Psoas muscle (tissue), 7 donors: ENCODE measurements at regions not wholly inside any gene's neighbourhood (a gene's known extent, or its start where the extent isn't known, plus 50 kb on each side); places are given as distances from the start of the nearest gene placed in this dataset.

Experiments
- ATAC-seq, 4 donors: fragments of 200-7000 bp; cut with Tn5 transposase; one replicate each; pipeline ENCODE4 v1.9.1; 2020; ENCODE audit warnings: moderate library complexity in 3 of 4, mild to moderate bottlenecking in 2 of 4
- DNase-seq, 2 donors: peaks; one replicate each; pipeline ENCODE4 v3.0.0-alpha.2; 2020
- H3K27ac ChIP-seq: fragments of 200-600 bp; one replicate; pipeline ENCODE4 v1.8.0; 2022
- H3K27me3 ChIP-seq, 3 donors: fragments of 200-600 bp in 1 of 3; one replicate each; pipeline versions ENCODE4 v1.6.1 to v1.8.0; 2013 to 2022; ENCODE audit warnings: low read length in 2 of 3, mild to moderate bottlenecking in 2 of 3, moderate library complexity in 1 of 3; ENCODE audit not compliant: insufficient read depth in 3 of 3
- H3K36me3 ChIP-seq, 2 donors: fragments of 200-600 bp in 1 of 2; one replicate each; pipeline versions ENCODE4 v1.6.1 to v1.8.0; 2013 to 2022; ENCODE audit warnings: low read depth in 1 of 2, mild to moderate bottlenecking in 1 of 2, moderate library complexity in 1 of 2; ENCODE audit not compliant: insufficient read depth in 1 of 2
- H3K4me1 ChIP-seq: fragments of 200-600 bp; one replicate; pipeline ENCODE4 v1.8.0; 2022
- H3K4me3 ChIP-seq: fragments of 200-600 bp; one replicate; pipeline ENCODE4 v1.8.0; 2022; ENCODE audit warnings: mild to moderate bottlenecking
- H3K9me3 ChIP-seq: fragments of 200-600 bp; one replicate; pipeline ENCODE4 v1.8.0; 2022
- WGBS, 3 donors: extraction: QIAGEN DNeasy Blood & Tissue Kit; methylation state at CpG; one replicate each; pipeline versions ENCODE4 v1.1.6 to v1.1.7; 2013; 5-methylcytosine and 5-hydroxymethylcytosine counted together
- intact Hi-C, 2 donors: fragments of 100-400 bp; cut with DNase I; formaldehyde crosslinking; loops; one replicate each; pipeline versions ENCODE4 v1.11.0 to v1.14.2; 2022
- TF ChIP-seq, protein P1 (sequence below): fragments of 200-600 bp; IDR thresholded peaks from one replicate; pipeline ENCODE4 v1.8.0; 2022; ENCODE audit warnings: antibody characterized with exemption
- donor health status: healthy with polysubstance abuse.
- donor health status: DM: no; HTN: no; CAD: no; lungs with moderate emphysema.
- donor health status: Bipolar disorder and iron deficiency.
- donor health status: healthy.
- donor health status: DM: yes; HTN: yes; CAD: no.
- donor health status: DM: no; HTN: no; CAD: no.
- donor health status: DM: yes; HTN: yes; CAD: no.

DNA sequence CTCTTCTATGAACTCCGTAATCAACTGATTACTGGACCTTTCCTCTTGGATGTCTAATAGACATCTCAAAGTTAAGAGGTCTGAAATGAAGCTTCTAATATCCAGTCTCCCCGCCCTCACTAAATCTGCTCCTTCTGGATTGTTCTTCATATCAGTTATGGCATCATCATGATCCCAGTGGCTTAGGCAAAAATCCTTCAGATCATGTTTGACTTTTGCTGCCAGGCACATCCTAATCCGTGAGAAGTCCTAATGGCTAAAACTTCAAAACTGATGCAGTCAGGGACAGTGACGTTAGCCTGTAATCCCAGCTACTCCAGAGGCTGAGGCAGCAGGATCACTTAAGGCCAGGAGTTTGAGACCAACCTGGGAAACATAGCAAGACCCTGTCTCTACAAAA, 55.1 kb upstream of the GUCY1A1 start:
- H3K36me3 ChIP-seq: no peaks in the 10 kb centered on the region
- ATAC-seq (no peak), DNase-seq (no peak)
- H3K4me3 ChIP-seq: no peak overlapping the region
- H3K4me1 ChIP-seq: no peaks in the 10 kb centered on the region
- no peaks in the 10 kb centered on the region for H3K9me3 ChIP-seq
- TF ChIP-seq, protein P1, sequence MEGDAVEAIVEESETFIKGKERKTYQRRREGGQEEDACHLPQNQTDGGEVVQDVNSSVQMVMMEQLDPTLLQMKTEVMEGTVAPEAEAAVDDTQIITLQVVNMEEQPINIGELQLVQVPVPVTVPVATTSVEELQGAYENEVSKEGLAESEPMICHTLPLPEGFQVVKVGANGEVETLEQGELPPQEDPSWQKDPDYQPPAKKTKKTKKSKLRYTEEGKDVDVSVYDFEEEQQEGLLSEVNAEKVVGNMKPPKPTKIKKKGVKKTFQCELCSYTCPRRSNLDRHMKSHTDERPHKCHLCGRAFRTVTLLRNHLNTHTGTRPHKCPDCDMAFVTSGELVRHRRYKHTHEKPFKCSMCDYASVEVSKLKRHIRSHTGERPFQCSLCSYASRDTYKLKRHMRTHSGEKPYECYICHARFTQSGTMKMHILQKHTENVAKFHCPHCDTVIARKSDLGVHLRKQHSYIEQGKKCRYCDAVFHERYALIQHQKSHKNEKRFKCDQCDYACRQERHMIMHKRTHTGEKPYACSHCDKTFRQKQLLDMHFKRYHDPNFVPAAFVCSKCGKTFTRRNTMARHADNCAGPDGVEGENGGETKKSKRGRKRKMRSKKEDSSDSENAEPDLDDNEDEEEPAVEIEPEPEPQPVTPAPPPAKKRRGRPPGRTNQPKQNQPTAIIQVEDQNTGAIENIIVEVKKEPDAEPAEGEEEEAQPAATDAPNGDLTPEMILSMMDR: no peak
- 77 to 87% (median 78%) methylated on average over 4 of the region's 4 CpGs for WGBS, 3 donors
- intact Hi-C loops: no loop called here
- H3K27me3 ChIP-seq: no peaks in the 10 kb centered on the region
- no peak overlapping the region for H3K27ac ChIP-seq

- intact Hi-C loops: no loop called here
- no peak overlapping the region for H3K27ac ChIP-seq
Observed at GRCh38 chr4:155610143-155610542, 56.5 kb upstream of the GUCY1A1 start.

DNA sequence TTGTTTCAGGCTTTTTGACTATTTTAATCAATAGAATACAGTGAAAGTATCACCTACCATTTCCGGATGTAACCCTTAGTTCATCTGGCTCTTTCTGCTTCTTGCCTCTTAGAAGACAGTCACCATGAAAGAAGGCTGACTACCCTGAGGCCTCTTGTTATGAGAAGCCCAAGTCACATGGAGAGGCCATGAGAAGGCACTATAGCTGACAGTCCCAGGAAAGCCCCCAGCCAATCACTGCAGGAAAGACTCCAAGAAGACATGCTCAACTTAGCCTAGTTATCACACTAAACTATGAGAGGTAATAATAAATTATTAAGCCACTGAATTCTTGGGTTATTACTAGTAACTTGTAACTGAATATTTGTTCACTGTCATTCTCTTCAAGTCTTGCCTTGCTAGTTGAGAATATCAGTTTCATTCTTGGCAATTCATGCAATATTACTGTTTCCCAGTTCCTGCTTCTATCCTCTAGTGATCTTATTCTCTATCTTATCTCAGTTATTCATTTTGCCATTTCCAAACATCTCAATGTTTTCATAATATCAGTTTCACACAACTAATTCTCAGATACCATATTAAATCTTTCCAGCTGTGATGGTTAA, 57.1 kb upstream of the GUCY1A1 start:
- Histone ChIP-seq H3K4me1 (no peaks in the 10 kb centered on the region), H3K4me3 (no peak overlapping the region), H3K9me3 (no peaks in the 10 kb centered on the region), H3K27me3 (no peaks in the 10 kb centered on the region), H3K36me3 (no peaks in the 10 kb centered on the region), H3K27ac (no peak overlapping the region)
- DNase-seq: no peak
- WGBS, 3 donors: 95% methylated on average over 1 of the region's 1 CpG
- TF ChIP-seq, protein P1: no peak
- intact Hi-C loops: no loop called here
- ATAC-seq: no peak

More at GRCh38 chr4:155610143-155610542, 56.5 kb upstream of the GUCY1A1 start:
- 90 to 94% (median 92%) methylated on average over 5 of the region's 5 CpGs for WGBS, 3 donors
- Histone ChIP-seq H3K9me3 (no peaks in the 10 kb centered on the region), H3K36me3 (no peaks in the 10 kb centered on the region), H3K4me1 (no peaks in the 10 kb centered on the region), H3K27me3 (no peaks in the 10 kb centered on the region), H3K4me3 (no peak overlapping the region)
- TF ChIP-seq, protein P1: no peak
- ATAC-seq (no peak), DNase-seq (no peak)

GRCh38 chr4:155608225-155608885, 58.3 kb upstream of the GUCY1A1 start:
- no peak for DNase-seq
- H3K27ac ChIP-seq: no peak overlapping the region
- H3K4me3 ChIP-seq: no peak overlapping the region
- intact Hi-C loops: no loop called here
- H3K9me3 ChIP-seq: no peaks in the 10 kb centered on the region
- H3K27me3 ChIP-seq: no peaks in the 10 kb centered on the region
- no peaks in the 10 kb centered on the region for H3K4me1 ChIP-seq
- no peaks in the 10 kb centered on the region for H3K36me3 ChIP-seq
- WGBS, 3 donors: 54 to 65% (median 59%) methylated on average over 3 of the region's 3 CpGs
- no peak for ATAC-seq
- TF ChIP-seq, protein P1: no peak
